ENCODE measurements at regions not wholly inside any gene's neighbourhood (a gene's known extent, or its start where the extent isn't known, plus 50 kb on each side); places are given as distances from the start of the nearest gene placed in this dataset.

DNA sequence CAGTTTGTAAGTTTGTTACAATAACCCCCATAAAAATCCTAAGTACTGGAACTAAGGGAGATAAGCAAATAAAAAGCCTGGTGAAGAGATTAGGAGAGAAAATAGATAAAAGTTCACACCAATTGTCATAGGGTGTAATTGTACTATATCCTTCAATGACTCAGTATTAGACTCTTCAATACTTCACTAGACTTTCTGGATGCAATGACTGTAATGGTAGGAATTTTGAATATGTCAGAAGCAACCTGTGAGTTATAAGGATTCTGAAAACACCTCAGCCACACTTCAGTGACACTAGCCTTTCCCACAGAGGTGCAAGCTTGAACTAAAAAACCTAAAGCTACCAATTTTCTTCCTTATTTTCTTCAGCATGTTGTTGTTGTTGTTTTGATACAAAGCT lies 147.9 kb downstream of the PTGER3 start:
- CTCF ChIA-PET = no interaction called here
- no peak overlapping the region for H2AFZ ChIP-seq
- H3K4me1 ChIP-seq (replicated peaks; ENCODE audit: insufficient read depth) = no peaks in the 10 kb centered on the region
- no peak overlapping the region for H3K4me2 ChIP-seq
- TF ChIP-seq, protein P1, sequence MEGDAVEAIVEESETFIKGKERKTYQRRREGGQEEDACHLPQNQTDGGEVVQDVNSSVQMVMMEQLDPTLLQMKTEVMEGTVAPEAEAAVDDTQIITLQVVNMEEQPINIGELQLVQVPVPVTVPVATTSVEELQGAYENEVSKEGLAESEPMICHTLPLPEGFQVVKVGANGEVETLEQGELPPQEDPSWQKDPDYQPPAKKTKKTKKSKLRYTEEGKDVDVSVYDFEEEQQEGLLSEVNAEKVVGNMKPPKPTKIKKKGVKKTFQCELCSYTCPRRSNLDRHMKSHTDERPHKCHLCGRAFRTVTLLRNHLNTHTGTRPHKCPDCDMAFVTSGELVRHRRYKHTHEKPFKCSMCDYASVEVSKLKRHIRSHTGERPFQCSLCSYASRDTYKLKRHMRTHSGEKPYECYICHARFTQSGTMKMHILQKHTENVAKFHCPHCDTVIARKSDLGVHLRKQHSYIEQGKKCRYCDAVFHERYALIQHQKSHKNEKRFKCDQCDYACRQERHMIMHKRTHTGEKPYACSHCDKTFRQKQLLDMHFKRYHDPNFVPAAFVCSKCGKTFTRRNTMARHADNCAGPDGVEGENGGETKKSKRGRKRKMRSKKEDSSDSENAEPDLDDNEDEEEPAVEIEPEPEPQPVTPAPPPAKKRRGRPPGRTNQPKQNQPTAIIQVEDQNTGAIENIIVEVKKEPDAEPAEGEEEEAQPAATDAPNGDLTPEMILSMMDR (conservative IDR thresholded peaks at IDR 0.05) = no peak
- no peak for TF ChIP-seq EZH2 (IDR thresholded peaks at IDR 0.05; ENCODE audit: low read depth)
- POLR2A ChIA-PET (ENCODE audit: unreplicated experiment) = interaction anchor here (0.7 kb wide), 1 partner anchor 763 kb away, joined by 9 read pairs; no protein-coding TSS in a partner anchor
- no peak overlapping the region for H3K27ac ChIP-seq
- H4K20me1 ChIP-seq (ENCODE audit: insufficient read depth) = no peaks in the 10 kb centered on the region
- intact Hi-C loops (cut with micrococcal nuclease; ENCODE audit: unreplicated experiment) = no loop called here
- no peaks in the 10 kb centered on the region for H3K79me2 ChIP-seq (ENCODE audit: low read depth)
- no peaks in the 10 kb centered on the region for H3F3A ChIP-seq (ENCODE audit: insufficient read depth, low read depth)
- no peaks in the 10 kb centered on the region for H3K36me3 ChIP-seq (ENCODE audit: low read depth)
- no TSS peak for BruUV-seq (replicated peaks)
- H3K27me3 ChIP-seq (ENCODE audit: insufficient read depth, low read depth) = no peaks in the 10 kb centered on the region
- no peak for DNase-seq
- H3K9me2 ChIP-seq (ENCODE audit: insufficient read depth) = no peaks in the 10 kb centered on the region
- no peak overlapping the region for H3K4me3 ChIP-seq
- no peaks in the 10 kb centered on the region for H3K9me3 ChIP-seq (ENCODE audit: insufficient read depth, low read depth)

DNA sequence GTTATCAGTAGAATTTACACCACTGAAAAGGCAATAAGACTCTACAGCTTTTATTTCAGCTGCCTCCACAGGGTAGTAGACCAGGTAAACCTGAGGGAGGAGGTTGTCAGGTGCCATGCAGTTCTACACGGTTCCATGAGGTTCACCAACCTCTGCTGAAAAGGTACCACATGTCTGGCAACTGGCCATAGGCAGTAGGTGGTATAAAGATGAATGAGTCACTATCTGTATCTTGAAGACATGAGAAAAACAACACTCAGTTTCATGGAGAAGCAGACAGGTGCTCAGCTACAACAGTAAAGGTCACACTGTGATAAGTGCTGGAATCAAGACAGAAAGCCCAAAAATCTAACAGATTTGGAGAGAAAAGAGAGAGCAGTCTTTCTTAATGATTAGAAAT lies 145.4 kb downstream of the PTGER3 start:
- Histone ChIP-seq H3K9me2 (ENCODE audit: insufficient read depth) (no peaks in the 10 kb centered on the region), H3F3A (ENCODE audit: insufficient read depth, low read depth) (no peaks in the 10 kb centered on the region), H3K36me3 (ENCODE audit: low read depth) (no peaks in the 10 kb centered on the region), H3K27me3 (ENCODE audit: insufficient read depth, low read depth) (no peaks in the 10 kb centered on the region), H3K9me3 (ENCODE audit: insufficient read depth, low read depth) (no peaks in the 10 kb centered on the region), H4K20me1 (ENCODE audit: insufficient read depth) (no peaks in the 10 kb centered on the region), H2AFZ (no peak overlapping the region), H3K4me1 (replicated peaks; ENCODE audit: insufficient read depth) (no peaks in the 10 kb centered on the region), H3K4me3 (no peak overlapping the region), H3K4me2 (no peak overlapping the region), H3K27ac (no peak overlapping the region), H3K79me2 (ENCODE audit: low read depth) (no peaks in the 10 kb centered on the region)
- no TSS peak for BruUV-seq (replicated peaks)
- intact Hi-C loops (cut with micrococcal nuclease; ENCODE audit: unreplicated experiment) = no loop called here
- POLR2A ChIA-PET (ENCODE audit: unreplicated experiment) = no interaction called here
- CTCF ChIA-PET = no interaction called here
- no peak for DNase-seq
- TF ChIP-seq, protein P1 (conservative IDR thresholded peaks at IDR 0.05) = no peak
- no peak for TF ChIP-seq EZH2 (IDR thresholded peaks at IDR 0.05; ENCODE audit: low read depth)

GRCh38 chr1:70906800-70907199 lies 140.8 kb downstream of the PTGER3 start:
- Histone ChIP-seq H3K9me3 (ENCODE audit: insufficient read depth, low read depth) (no peaks in the 10 kb centered on the region), H3K36me3 (ENCODE audit: low read depth) (no peaks in the 10 kb centered on the region), H3K4me3 (no peak overlapping the region), H2AFZ (no peak overlapping the region), H3K4me2 (no peak overlapping the region), H3K27me3 (ENCODE audit: insufficient read depth, low read depth) (no peaks in the 10 kb centered on the region), H3K9me2 (ENCODE audit: insufficient read depth) (no peaks in the 10 kb centered on the region), H3F3A (ENCODE audit: insufficient read depth, low read depth) (no peaks in the 10 kb centered on the region), H3K4me1 (replicated peaks; ENCODE audit: insufficient read depth) (no peaks in the 10 kb centered on the region), H3K27ac (no peak overlapping the region), H4K20me1 (ENCODE audit: insufficient read depth) (no peaks in the 10 kb centered on the region), H3K79me2 (ENCODE audit: low read depth) (no peaks in the 10 kb centered on the region)
- intact Hi-C loops (cut with micrococcal nuclease; ENCODE audit: unreplicated experiment) = no loop called here
- ChIA-PET POLR2A (ENCODE audit: unreplicated experiment) (no interaction called here), CTCF (no interaction called here)
- DNase-seq = no peak
- TF ChIP-seq EZH2 (IDR thresholded peaks at IDR 0.05; ENCODE audit: low read depth) = no peak
- TF ChIP-seq, protein P1 (conservative IDR thresholded peaks at IDR 0.05) = no peak
- no TSS peak for BruUV-seq (replicated peaks)

All from PC-9 (cell line).